IMR-90 (cell line): ENCODE measurements at regions not wholly inside any gene's neighbourhood (a gene's known extent, or its start where the extent isn't known, plus 50 kb on each side); places are given as distances from the start of the nearest gene placed in this dataset.

Experiments used
- ATAC-seq: fragments of 200-7000 bp; cut with Tn5 transposase; 2 replicates; pipeline ENCODE4 v1.9.1; 2020; ENCODE audit warnings: low read depth, mild to moderate bottlenecking, moderate library complexity
- BruUV-seq: library from RNA; stranded (reverse); fragments of 400-500 nt; replicated peaks from 2 replicates; lab custom pipeline; 2021; lab: Mats Ljungman, UMichigan
- CTCF ChIA-PET: fragments of 300-600 bp; formaldehyde crosslinking; extraction: SDS; loops from one replicate; lab custom pipeline; 2021; ENCODE audit warnings: antibody characterized with exemption; lab: Yijun Ruan, JAX
- POLR2A ChIA-PET: fragments of 300-600 bp; sonication (Branson Sonifier 250); formaldehyde crosslinking; loops from one replicate; lab custom pipeline; 2022; ENCODE audit warnings: antibody characterized with exemption; ENCODE audit not compliant: unreplicated experiment; lab: Charles Lee
- DNase-seq: peaks from one replicate; pipeline ENCODE4 v3.0.0; 2013
- H2AFZ ChIP-seq: replicated peaks from 2 replicates; pipeline ENCODE3; 2013; ENCODE audit warnings: low read length, mild to moderate bottlenecking; ENCODE audit not compliant: poor library complexity
- H2AK5ac ChIP-seq: 2 replicates; pipeline ENCODE4 v1.6.1; 2013; ENCODE audit warnings: low read depth, low read length, inconsistent platforms
- H2AK9ac ChIP-seq: replicated peaks from 2 replicates; pipeline ENCODE3; 2013; ENCODE audit warnings: mild to moderate bottlenecking, low read depth, low read length, moderate library complexity; ENCODE audit not compliant: poor library complexity
- H2BK120ac ChIP-seq: 2 replicates; pipeline ENCODE4 v1.6.1; 2013; ENCODE audit warnings: low read depth, low read length, inconsistent platforms
- H2BK15ac ChIP-seq: 3 replicates; pipeline ENCODE4 v1.6.1; 2013; ENCODE audit warnings: low read depth, low read length, inconsistent platforms
- H2BK20ac ChIP-seq: 2 replicates; pipeline ENCODE4 v1.6.1; 2013; ENCODE audit warnings: low read depth, mild to moderate bottlenecking, inconsistent platforms, low read length, moderate library complexity
- H2BK5ac ChIP-seq: 2 replicates; pipeline ENCODE4 v1.6.1; 2013; ENCODE audit warnings: mild to moderate bottlenecking, low read depth, low read length, inconsistent platforms; ENCODE audit not compliant: poor library complexity, severe bottlenecking
- H3K14ac ChIP-seq: replicated peaks from 2 replicates; pipeline ENCODE4 v1.6.1; 2013; ENCODE audit warnings: low read depth, low read length, inconsistent platforms
- H3K18ac ChIP-seq: 2 replicates; pipeline ENCODE4 v1.6.1; 2013; ENCODE audit warnings: low read depth, low read length, control low read depth
- H3K23ac ChIP-seq: 2 replicates; pipeline ENCODE4 v1.6.1; 2013; ENCODE audit warnings: low read depth, low read length, inconsistent platforms
- H3K27ac ChIP-seq: 2 replicates; pipeline ENCODE4 v1.5.1; 2013; ENCODE audit warnings: mild to moderate bottlenecking, control low read depth, low read length; ENCODE audit not compliant: insufficient read depth
- H3K27me3 ChIP-seq: 2 replicates; pipeline ENCODE4 v1.6.1; 2013; ENCODE audit warnings: low read length; ENCODE audit not compliant: control insufficient read depth, insufficient read depth
- H3K36me3 ChIP-seq: 2 replicates; pipeline ENCODE4 v1.6.1; 2013; ENCODE audit warnings: low read length, mixed read lengths; ENCODE audit not compliant: control insufficient read depth, insufficient read depth
- H3K4ac ChIP-seq: 2 replicates; pipeline ENCODE4 v1.6.1; 2013; ENCODE audit warnings: low read depth, low read length, inconsistent platforms
- H3K4me1 ChIP-seq: 2 replicates; pipeline ENCODE4 v1.6.1; 2013; ENCODE audit warnings: low read length, mixed read lengths; ENCODE audit not compliant: control insufficient read depth, insufficient read depth
- H3K4me2 ChIP-seq: 2 replicates; pipeline ENCODE4 v1.6.1; 2013; ENCODE audit warnings: low read depth, mild to moderate bottlenecking, control low read depth, low read length, moderate library complexity
- H3K4me3 ChIP-seq: 2 replicates; pipeline ENCODE4 v1.5.1; 2013; ENCODE audit warnings: low read depth, mild to moderate bottlenecking, control low read depth, low read length, moderate library complexity; ENCODE audit not compliant: insufficient read depth
- H3K56ac ChIP-seq: 2 replicates; pipeline ENCODE4 v1.6.1; 2013; ENCODE audit warnings: low read length, inconsistent platforms; ENCODE audit not compliant: insufficient read depth; ENCODE audit errors: extremely low read depth
- H3K79me1 ChIP-seq, 2 experiments: 2 replicates each; pipeline ENCODE4 v1.6.1; 2013; ENCODE audit warnings: low read length in 2 of 2, inconsistent platforms in 1 of 2, low read depth in 1 of 2
- H3K9ac ChIP-seq: 2 replicates; pipeline ENCODE4 v1.6.1; 2013; ENCODE audit warnings: low read depth, low read length, control low read depth
- H3K9me1 ChIP-seq: 2 replicates; pipeline ENCODE4 v1.6.1; 2013; ENCODE audit warnings: low read length, inconsistent platforms; ENCODE audit not compliant: insufficient read depth
- H3K9me3 ChIP-seq: 2 replicates; pipeline ENCODE4 v1.6.1; 2013; ENCODE audit warnings: low read length; ENCODE audit not compliant: control insufficient read depth, insufficient read depth
- H4K20me1 ChIP-seq: 2 replicates; pipeline ENCODE4 v1.6.1; 2013; ENCODE audit warnings: low read length, inconsistent platforms; ENCODE audit not compliant: insufficient read depth
- H4K5ac ChIP-seq: 2 replicates; pipeline ENCODE4 v1.6.1; 2013; ENCODE audit warnings: mild to moderate bottlenecking, low read depth, low read length, control low read depth
- H4K8ac ChIP-seq, 2 experiments: 2 replicates each; pipeline ENCODE4 v1.6.1; 2013; ENCODE audit warnings: low read depth in 2 of 2, low read length in 2 of 2, control low read depth in 1 of 2, inconsistent platforms in 1 of 2
- H4K91ac ChIP-seq: 2 replicates; pipeline ENCODE4 v1.6.1; 2013; ENCODE audit warnings: low read depth, low read length, inconsistent platforms; ENCODE audit not compliant: insufficient read depth
- BHLHE40 ChIP-seq: fragments of 150-350 bp; IDR thresholded peaks from 2 replicates; pipeline ENCODE4 v1.6.1; 2016; ENCODE audit warnings: mild to moderate bottlenecking, low read depth, low read length
- CEBPB ChIP-seq: IDR thresholded peaks from 2 replicates; pipeline ENCODE4 v1.6.1; 2012; ENCODE audit warnings: low read depth, low read length, improper control_type of control experiment
- CHD1 ChIP-seq: IDR thresholded peaks from 2 replicates; pipeline ENCODE4 v1.6.1; 2012; ENCODE audit warnings: low read depth, low read length, improper control_type of control experiment
- ELK1 ChIP-seq: fragments of 150-350 bp; IDR thresholded peaks from 2 replicates; pipeline ENCODE4 v1.6.1; 2016; ENCODE audit warnings: low read depth, mild to moderate bottlenecking, low read length, moderate library complexity, borderline replicate concordance
- FOS ChIP-seq: fragments of 150-350 bp; IDR thresholded peaks from 2 replicates; pipeline ENCODE4 v1.6.1; 2016; ENCODE audit warnings: low read depth, low read length
- MAFK ChIP-seq: IDR thresholded peaks from 2 replicates; pipeline ENCODE4 v1.6.1; 2012; ENCODE audit warnings: low read depth, low read length, improper control_type of control experiment
- MAZ ChIP-seq: IDR thresholded peaks from 2 replicates; pipeline ENCODE4 v1.6.1; 2012; ENCODE audit warnings: low read depth, mild to moderate bottlenecking, low read length, improper control_type of control experiment, moderate library complexity, borderline replicate concordance
- NFE2L2 ChIP-seq: fragments of 150-350 bp; IDR thresholded peaks from 2 replicates; pipeline ENCODE4 v1.6.1; 2016; ENCODE audit warnings: low read depth, mild to moderate bottlenecking, low read length
- POLR2A ChIP-seq: IDR thresholded peaks from 2 replicates; pipeline ENCODE4 v1.6.1; 2012; ENCODE audit warnings: mild to moderate bottlenecking, low read depth, low read length
- RAD21 ChIP-seq: IDR thresholded peaks from 2 replicates; pipeline ENCODE4 v1.6.1; 2012; ENCODE audit warnings: low read length, improper control_type of control experiment
- RCOR1 ChIP-seq: IDR thresholded peaks from 2 replicates; pipeline ENCODE4 v1.6.1; 2012; ENCODE audit warnings: mild to moderate bottlenecking, low read length, improper control_type of control experiment; ENCODE audit not compliant: insufficient replicate concordance
- RFX5 ChIP-seq: IDR thresholded peaks from 2 replicates; pipeline ENCODE4 v1.8.0; 2012; ENCODE audit warnings: low read depth, mild to moderate bottlenecking, low read length, moderate library complexity
- WGBS, 2 experiments: methylation state at CpG; one replicate each; pipeline versions ENCODE4 v1.1.5 to v1.1.7; 2013; ENCODE audit warnings: missing lambda C conversion rate in 2 of 2; ENCODE audit not compliant: insufficient read length in 1 of 2; ENCODE audit errors: extremely low coverage in 2 of 2; 5-methylcytosine and 5-hydroxymethylcytosine counted together
- dilution Hi-C: fragments of 300-500 bp; cut with HindIII; formaldehyde crosslinking; loops from one replicate; pipeline ENCODE4 v1.14.3; 2018; ENCODE audit warnings: low sequenced_read_pairs; ENCODE audit not compliant: unreplicated experiment
- in situ Hi-C: fragments of 300-500 bp; cut with MboI; formaldehyde crosslinking; loops from 3 replicates; pipeline ENCODE4 v1.14.3; 2019; ENCODE audit warnings: low sequenced_read_pairs, inconsistent platforms, mixed read lengths
- intact Hi-C: fragments of 100-400 bp; cut with micrococcal nuclease; formaldehyde crosslinking; loops from 2 replicates; pipeline ENCODE4 v1.10.0; 2022
- TF ChIP-seq, protein P1 (sequence below): conservative IDR thresholded peaks from 2 replicates; pipeline ENCODE4 v1.5.1; 2012; ENCODE audit warnings: mild to moderate bottlenecking, low read depth, low read length, improper control_type of control experiment

DNA sequence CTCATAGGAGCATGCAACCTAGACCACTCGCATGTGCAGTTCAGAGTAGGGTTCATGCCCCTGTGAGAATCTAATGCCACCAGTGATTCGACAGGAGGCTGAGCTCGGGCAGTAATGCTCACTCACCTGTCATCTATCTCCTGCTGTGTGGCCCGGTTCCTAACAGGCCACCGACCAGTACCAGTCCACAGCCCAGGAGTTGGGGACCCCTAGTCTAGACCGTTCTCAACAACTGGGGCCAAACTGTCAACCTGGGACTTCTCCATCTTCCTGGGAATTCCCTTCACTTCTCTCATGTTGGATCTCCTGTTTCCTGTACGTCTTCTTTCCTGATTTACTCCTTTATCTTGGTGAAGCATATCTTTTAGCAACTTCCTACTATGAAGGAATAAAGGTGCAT, 79.4 kb upstream of the HELT start:
- no peak overlapping the region for H4K8ac ChIP-seq
- in situ Hi-C loops (no loop called here), dilution Hi-C loops (no loop called here), intact Hi-C loops (no loop called here)
- ChIA-PET POLR2A (no interaction called here), CTCF (no interaction called here)
- no peak overlapping the region for H2BK15ac ChIP-seq
- no peaks in the 10 kb centered on the region for H3K79me1 ChIP-seq
- no peak overlapping the region for H2AFZ ChIP-seq
- H3K23ac ChIP-seq, result no peak overlapping the region
- no peak for ATAC-seq
- H3K4me2 ChIP-seq, result no peak overlapping the region
- H2AK9ac ChIP-seq, result no peak overlapping the region
- H3K9ac ChIP-seq, result no peak overlapping the region
- H4K91ac ChIP-seq, result no peak overlapping the region
- TF ChIP-seq NFE2L2 (no peak), POLR2A (no peak), CEBPB (no peak), RFX5 (no peak), ELK1 (no peak), RAD21 (no peak), MAFK (no peak), BHLHE40 (no peak), MAZ (no peak), CHD1 (no peak), RCOR1 (no peak), FOS (no peak)
- TF ChIP-seq, protein P1, sequence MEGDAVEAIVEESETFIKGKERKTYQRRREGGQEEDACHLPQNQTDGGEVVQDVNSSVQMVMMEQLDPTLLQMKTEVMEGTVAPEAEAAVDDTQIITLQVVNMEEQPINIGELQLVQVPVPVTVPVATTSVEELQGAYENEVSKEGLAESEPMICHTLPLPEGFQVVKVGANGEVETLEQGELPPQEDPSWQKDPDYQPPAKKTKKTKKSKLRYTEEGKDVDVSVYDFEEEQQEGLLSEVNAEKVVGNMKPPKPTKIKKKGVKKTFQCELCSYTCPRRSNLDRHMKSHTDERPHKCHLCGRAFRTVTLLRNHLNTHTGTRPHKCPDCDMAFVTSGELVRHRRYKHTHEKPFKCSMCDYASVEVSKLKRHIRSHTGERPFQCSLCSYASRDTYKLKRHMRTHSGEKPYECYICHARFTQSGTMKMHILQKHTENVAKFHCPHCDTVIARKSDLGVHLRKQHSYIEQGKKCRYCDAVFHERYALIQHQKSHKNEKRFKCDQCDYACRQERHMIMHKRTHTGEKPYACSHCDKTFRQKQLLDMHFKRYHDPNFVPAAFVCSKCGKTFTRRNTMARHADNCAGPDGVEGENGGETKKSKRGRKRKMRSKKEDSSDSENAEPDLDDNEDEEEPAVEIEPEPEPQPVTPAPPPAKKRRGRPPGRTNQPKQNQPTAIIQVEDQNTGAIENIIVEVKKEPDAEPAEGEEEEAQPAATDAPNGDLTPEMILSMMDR, result no peak
- H4K5ac ChIP-seq, result no peak overlapping the region
- H3K4ac ChIP-seq, result no peak overlapping the region
- H3K9me1 ChIP-seq, result no peaks in the 10 kb centered on the region
- H3K4me3 ChIP-seq, result no peak overlapping the region
- H3K27ac ChIP-seq, result no peak overlapping the region
- H3K36me3 ChIP-seq, result no peaks in the 10 kb centered on the region
- no peak overlapping the region for H3K56ac ChIP-seq
- no peak overlapping the region for H2AK5ac ChIP-seq
- no peak overlapping the region for H3K18ac ChIP-seq
- H3K14ac ChIP-seq, result no peak overlapping the region
- H3K4me1 ChIP-seq, result no peaks in the 10 kb centered on the region
- DNase-seq, result no peak
- no peak overlapping the region for H2BK20ac ChIP-seq
- H3K9me3 ChIP-seq, result no peaks in the 10 kb centered on the region
- WGBS, 2 experiments, result 80% methylated on average over 6 of the region's 7 CpGs; no CpG with 5 or more reads in 1 of the 2 experiments
- H2BK120ac ChIP-seq, result no peak overlapping the region
- no peak overlapping the region for H2BK5ac ChIP-seq
- no peaks in the 10 kb centered on the region for H4K20me1 ChIP-seq
- no TSS peak for BruUV-seq
- H3K27me3 ChIP-seq, result no peaks in the 10 kb centered on the region
